ENCODE measurements at regions not wholly inside any gene's neighbourhood (a gene's known extent, or its start where the extent isn't known, plus 50 kb on each side); places are given as distances from the start of the nearest gene placed in this dataset.

DNA sequence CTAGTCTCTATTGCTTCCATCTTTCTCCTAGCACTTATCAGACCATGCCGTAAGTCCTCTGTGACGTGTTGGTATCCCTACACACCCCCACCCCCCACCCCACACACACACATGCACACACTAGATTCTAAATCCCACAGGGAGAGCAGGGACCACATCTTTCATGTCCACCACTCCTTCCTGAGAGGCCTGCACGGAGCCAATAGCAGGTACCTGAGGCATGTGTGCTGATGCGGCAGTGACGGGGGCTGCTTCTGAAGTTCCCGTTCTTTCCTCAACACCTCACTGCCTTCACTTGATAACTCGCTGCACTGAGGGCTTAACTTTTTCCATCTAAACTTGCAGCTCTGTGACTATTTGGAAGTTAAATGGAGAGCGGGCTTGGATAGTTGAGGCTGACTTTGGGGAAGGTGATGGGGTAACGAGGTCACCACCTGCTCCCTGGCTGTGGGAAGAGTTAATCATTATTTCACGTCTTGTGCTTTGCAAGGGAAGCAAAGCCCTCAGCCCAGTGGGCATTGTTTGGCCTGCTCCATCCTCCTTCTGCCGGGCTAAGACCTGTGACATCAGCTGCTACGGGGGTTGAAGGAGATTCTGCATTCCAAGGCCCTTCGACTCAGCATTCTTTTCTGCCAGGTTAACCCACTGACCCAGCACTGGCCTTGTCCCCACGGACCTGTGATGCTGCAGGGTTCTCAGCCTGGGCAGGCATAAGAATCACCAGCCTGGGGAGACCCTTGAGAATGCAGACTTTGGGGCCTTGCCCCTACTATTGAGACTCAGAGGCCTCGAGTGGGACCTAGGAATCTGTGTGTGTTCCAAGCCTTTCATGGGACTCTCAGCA is 187.8 kb downstream of the ANKRD60 start:
- peak; percentile 38 for DNase-seq (ENCODE audit: low spot score)

DNA sequence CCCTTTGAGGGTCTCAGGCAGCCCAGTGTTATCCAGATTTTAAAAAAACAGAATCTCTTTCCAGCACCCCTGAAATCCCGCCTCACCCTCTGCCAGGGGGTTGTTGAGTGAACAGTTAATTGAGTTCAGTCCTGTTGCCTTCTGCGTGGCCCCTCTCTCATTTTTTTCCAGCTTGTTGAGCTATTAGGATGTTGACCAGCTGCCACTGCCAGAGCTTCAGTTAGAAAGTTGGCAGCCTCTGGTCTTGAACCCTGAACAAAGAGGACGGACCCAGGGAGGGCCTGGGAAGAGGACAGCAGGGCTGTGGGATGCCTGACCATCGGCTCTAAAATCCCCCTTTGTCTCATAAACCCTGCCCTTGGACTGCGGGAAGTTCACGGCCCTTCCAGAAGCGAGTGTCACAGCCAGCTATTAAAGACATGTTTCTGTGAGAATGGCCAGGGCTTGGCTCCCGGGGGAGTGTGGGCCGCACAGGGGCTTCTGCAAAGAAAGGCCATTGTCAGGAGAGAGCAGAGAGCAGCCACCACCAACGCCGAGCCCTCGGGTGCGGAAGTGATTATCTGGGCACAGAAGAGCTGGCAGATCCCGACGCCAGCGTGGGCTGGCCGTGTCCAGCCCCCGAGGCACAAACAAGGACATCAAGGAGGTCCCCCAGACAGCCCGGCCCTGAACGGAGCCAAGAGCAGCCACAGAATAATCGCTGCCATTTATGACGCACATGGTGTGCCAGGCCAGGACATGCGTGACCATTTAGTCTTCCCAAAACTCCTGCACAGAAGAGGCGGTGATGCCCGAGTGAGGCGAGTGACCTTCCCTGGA is 189.0 kb downstream of the ANKRD60 start:
- peak; percentile 59 for DNase-seq (ENCODE audit: low spot score)

GRCh38 chr20:58038123-58038654 is 190.3 kb downstream of the ANKRD60 start:
- peak; percentile 37 for DNase-seq (ENCODE audit: low spot score)

DNA sequence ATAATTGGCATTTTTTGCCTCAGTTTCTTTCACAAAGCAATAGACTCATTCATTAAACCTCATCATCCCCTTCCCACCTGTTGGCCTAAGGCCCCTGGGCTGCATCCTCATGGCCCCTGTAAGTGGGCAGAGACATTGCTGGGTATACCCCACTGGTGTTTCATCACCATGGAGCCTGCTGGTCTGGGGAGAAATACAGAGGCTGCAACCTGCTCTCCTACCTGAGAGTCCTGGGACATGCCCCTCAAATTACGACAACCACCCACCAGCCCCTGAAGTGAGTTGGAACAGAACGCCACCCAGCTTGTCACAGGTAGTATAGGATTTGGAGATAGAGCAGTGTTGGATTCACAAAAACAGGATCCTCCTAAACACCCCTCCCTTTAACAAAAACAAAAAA is 190.8 kb downstream of the ANKRD60 start:
- DNase-seq (ENCODE audit: low spot score): peak; percentile 49

- DNase-seq (ENCODE audit: low spot score): peak; percentile 28
Measured at GRCh38 chr20:58033026-58033536, 195.4 kb downstream of the ANKRD60 start.

GRCh38 chr20:58032599-58032998 is 195.9 kb downstream of the ANKRD60 start:
- DNase-seq (ENCODE audit: low spot score): peak; percentile 54

- DNase-seq (ENCODE audit: low spot score): peak; percentile 30
Measured at GRCh38 chr20:58031350-58031749, 197.1 kb downstream of the ANKRD60 start.

DNA sequence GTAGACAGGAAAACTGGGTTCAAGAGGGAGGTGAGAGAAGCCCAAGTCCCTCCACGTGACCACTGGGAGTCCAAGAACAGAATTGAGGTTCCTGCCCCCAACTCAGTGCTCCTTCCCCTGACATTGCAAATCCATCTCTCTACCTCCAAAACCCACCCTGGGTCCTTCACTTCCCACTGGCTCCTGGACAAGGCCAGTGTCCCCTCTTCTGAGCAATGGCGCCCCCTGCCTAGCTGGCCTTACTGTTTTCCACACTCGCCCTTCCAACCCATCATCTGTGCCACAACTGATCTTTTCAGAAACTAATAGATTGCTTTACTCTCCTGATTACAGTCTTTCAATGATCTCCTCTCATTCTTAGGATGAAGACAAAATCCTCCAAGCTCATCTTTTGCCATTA is 200.3 kb downstream of the ANKRD60 start:
- DNase-seq (ENCODE audit: low spot score): peak; percentile 23

DNA sequence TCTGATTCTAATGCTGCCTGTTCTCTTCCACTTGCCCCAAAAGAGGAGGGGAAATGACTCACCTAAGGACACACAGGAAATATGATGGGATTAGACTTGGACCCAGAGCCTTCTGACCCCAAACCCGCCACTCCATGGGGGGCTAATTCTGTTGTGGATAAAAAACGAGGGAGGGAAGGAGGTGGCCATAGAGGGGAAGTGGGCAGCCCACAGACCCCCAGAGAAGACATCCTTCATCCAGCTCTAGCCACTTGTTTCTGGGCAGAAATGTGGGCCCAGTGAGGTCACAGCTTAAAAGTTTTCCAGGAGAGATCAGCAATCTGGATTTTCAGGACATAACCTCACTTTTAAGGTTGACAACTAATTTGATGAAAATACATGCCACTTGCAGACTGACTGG is 202.1 kb downstream of the ANKRD60 start:
- DNase-seq (ENCODE audit: low spot score): no peak

- DNase-seq (ENCODE audit: low spot score): no peak
Measured at GRCh38 chr20:58025233-58025632, 203.2 kb downstream of the ANKRD60 start.

GRCh38 chr20:58024241-58024721 is 204.2 kb downstream of the ANKRD60 start:
- peak; percentile 60 for DNase-seq (ENCODE audit: low spot score)

GRCh38 chr20:58023781-58024180 is 204.7 kb downstream of the ANKRD60 start:
- DNase-seq (ENCODE audit: low spot score): peak; percentile 40

DNA sequence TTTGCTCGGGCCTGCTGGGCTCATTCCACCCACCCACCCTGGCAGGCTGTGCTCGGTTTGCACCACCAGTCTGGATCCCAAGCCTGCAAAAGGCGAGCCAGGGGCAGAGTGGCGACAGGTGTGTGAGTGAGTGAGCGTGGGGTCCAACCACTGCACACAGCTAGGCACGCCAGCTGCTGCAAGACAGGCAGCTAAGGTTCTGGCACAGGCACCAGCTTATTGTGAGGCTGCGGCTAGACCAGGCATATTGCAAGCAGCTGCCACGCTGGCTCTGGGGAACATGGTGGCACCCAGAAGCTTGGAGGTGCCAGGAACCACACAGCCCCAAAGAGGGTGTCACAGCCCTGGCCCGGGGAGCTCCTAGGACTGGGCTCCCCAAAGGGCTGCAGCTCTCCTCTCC is 205.1 kb downstream of the ANKRD60 start:
- DNase-seq (ENCODE audit: low spot score): peak; percentile 41

- peak; percentile 20 for DNase-seq (ENCODE audit: low spot score)
Measured at GRCh38 chr20:58022711-58023110, 205.7 kb downstream of the ANKRD60 start.

GRCh38 chr20:58021481-58021880 is 207.0 kb downstream of the ANKRD60 start:
- peak; percentile 56 for DNase-seq (ENCODE audit: low spot score)

DNA sequence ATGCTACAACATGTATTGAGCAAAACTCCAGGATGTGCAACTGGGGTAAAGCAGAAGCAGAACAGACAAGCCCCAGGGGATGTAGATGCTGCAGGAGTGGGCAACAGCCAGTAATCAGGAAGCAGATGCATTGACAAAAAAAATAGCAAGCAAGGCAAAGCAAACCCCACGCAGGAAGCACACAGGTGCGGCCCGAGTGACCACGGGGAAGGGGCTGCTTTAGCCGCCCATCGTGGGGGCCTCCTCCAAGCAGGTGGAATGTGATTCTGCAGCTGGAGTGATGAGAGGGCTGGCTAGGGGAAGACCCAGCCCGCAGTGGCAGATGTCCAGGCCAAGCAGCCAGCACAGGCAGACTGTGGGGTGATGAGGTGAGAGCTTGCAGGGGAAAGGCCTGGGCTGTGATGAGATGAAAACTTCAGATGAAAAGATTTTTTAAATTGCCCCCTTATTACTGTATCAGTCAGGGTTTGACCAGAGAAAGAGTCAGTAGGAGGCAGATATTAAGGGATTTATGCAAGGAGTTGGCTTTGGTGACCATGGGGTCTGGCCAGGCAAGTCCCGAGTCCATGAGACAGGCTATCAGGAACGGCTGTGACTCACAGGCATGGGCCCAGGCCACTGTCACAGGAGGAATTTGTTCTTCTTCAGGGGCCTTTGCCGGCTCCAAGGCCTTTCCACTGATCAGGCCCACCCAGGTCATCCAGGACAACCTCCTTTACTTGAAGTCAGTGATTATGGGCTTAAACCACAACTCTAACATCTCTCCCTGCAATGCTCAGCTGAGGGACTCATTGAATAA is 207.6 kb downstream of the ANKRD60 start:
- peak; percentile 62 for DNase-seq (ENCODE audit: low spot score)

DNA sequence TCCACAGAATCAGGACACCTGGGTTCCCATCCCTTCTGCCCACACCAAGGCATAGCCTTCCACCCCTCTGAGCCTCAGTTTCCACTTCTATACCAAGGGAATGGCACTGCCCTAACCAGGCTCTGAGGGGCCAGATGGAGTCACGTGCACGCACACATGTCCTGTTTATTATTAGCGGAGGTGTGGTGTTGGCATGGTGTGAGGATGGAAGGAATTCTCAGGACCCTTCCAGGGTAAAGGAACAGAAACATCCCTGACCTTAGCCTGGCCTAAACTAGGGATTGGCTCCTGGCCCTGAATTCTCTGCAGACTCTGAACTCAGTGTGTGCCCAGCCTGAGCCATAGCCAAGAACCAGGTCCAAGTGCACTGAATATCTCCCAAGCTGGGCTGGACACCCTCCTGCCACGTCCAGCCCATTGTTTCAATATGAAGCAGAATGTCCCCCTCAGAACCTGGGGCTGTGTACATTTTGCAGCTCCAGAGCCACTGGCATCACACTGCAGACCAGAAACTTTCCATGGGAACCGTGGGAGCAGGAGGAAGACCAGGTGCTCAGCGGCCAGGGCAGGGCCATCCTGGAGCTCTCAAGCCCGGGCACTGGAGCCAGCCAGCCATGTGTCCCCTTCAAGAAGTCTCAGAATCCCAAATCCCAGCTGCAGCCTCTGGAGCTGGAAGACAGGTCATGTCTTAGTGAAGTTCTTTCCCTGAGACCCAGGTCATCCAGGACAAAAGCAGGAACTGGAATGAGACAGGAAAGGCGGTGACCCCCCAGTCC is 208.4 kb downstream of the ANKRD60 start:
- DNase-seq (ENCODE audit: low spot score): peak; percentile 33

DNA sequence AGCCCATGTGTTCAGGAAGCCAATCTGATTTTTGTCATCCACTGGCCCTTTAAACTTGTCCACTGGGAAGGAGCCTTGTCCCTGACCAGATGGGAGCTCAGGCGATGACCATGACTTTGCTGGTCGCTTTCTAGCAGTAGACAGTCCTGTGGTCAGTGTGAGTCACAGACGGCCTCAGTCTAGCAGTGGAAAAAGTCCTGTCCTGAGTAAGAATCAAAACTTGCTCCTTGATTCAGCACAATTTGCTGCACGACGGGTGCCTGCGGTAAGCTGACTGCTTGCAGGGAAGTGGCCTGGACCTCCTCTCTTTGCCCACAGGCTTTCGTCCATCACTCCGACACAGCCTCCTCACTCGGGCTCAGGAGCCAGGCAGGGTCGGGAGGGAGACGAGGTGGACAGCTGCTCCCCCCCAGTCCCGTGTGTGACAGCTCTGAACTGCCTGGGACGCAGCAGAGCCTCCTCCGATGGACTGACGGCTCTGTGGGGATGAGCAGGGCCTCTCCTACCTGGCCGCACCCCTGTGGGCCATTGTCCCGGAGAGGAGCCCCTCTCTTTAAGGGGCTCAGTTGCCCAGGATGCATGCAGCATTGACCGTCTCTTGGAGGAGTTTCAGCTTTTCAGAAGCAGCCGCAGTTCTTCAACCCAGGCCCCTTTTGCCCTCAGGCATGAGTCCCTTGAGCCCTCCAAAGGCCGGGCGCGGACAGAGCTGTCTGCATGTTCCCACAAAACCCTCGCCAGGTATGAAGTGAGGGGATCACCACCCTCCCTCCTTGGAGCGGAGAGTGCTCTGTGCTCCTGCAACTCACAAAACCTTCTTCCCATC is 209.2 kb downstream of the ANKRD60 start:
- peak; percentile 49 for DNase-seq (ENCODE audit: low spot score)

GRCh38 chr20:58018590-58018989 is 209.9 kb downstream of the ANKRD60 start:
- peak; percentile 41 for DNase-seq (ENCODE audit: low spot score)

All from left forelimb (tissue), 1 donor.